K562 (cell line): ENCODE measurements at regions not wholly inside any gene's neighbourhood (a gene's known extent, or its start where the extent isn't known, plus 50 kb on each side); places are given as distances from the start of the nearest gene placed in this dataset.

Experiments used
- ATF7 ChIP-seq: fragments of 450-650 bp; IDR thresholded peaks from 2 replicates; pipeline ENCODE4 v1.7.1; 2014; ENCODE audit warnings: mild to moderate bottlenecking, moderate library complexity
- CEBPZ ChIP-seq: fragments of 150-350 bp; IDR thresholded peaks from 2 replicates; pipeline ENCODE4 v1.6.1; 2014; ENCODE audit warnings: low read depth, mild to moderate bottlenecking, low read length, borderline replicate concordance
- FOXJ3 ChIP-seq: sonication (generic); formaldehyde crosslinking; IDR thresholded peaks from 2 replicates; pipeline ENCODE4 v1.4.0; 2020; ENCODE audit warnings: mild to moderate bottlenecking, missing genetic modification reagents
- ID3 ChIP-seq, 2 experiments: fragments of 250-450 bp in 1 of 2; fragments of 450-650 bp in 1 of 2; sonication (Bioruptor Pico) in 1 of 2; IDR thresholded peaks; 2 replicates each; pipeline versions ENCODE4 v1.6.1 to v1.8.0; 2016 to 2021; ENCODE audit warnings: mild to moderate bottlenecking in 2 of 2, moderate library complexity in 2 of 2, missing compliant biosample characterization in 1 of 2, missing genetic modification characterization in 1 of 2
- IRF9 ChIP-seq: fragments of 450-650 bp; IDR thresholded peaks from 2 replicates; pipeline ENCODE4 v1.6.1; 2016; ENCODE audit warnings: missing biosample characterization, missing genetic modification characterization
- KAT2B ChIP-seq: IDR thresholded peaks from one replicate; pipeline ENCODE4 v1.6.1; 2012; ENCODE audit warnings: low read depth, mild to moderate bottlenecking, control low read depth, inconsistent platforms, low read length, moderate library complexity
- NR2F6 ChIP-seq: fragments of 450-650 bp; formaldehyde crosslinking; IDR thresholded peaks from 2 replicates; pipeline ENCODE4 v1.4.0; 2020; ENCODE audit warnings: mild to moderate bottlenecking
- U2AF2 ChIP-seq: fragments of 200-400 bp; formaldehyde crosslinking; optimal IDR thresholded peaks from 2 replicates; pipeline ENCODE3; 2017; ENCODE audit warnings: low read depth, mild to moderate bottlenecking, low read length
- ZBTB1 ChIP-seq: sonication (generic); formaldehyde crosslinking; IDR thresholded peaks from 2 replicates; pipeline ENCODE4 v1.8.1; 2023; ENCODE audit warnings: missing genetic modification reagents, low read depth, mild to moderate bottlenecking, borderline replicate concordance
- ZNF354B ChIP-seq: fragments of 250-450 bp; sonication (Bioruptor Pico); IDR thresholded peaks from 2 replicates; pipeline ENCODE4 v1.4.0; 2020
- ZNF740 ChIP-seq, 3 experiments: fragments of 200-800 bp in 1 of 3; sonication (Bioruptor generic) in 1 of 3; sonication (generic) in 1 of 3; formaldehyde crosslinking in 1 of 3; IDR thresholded peaks; 2 replicates each; pipeline versions ENCODE4 v1.6.1 to v1.8.0; 2016 to 2022; ENCODE audit warnings: mild to moderate bottlenecking in 2 of 3, missing compliant biosample characterization in 2 of 3, missing genetic modification characterization in 2 of 3, missing genetic modification reagents in 1 of 3
- ZSCAN29 ChIP-seq: fragments of 450-650 bp; IDR thresholded peaks from 2 replicates; pipeline ENCODE4 v1.6.1; 2017
- TF ChIP-seq, protein P1 (sequence below): fragments of 250-450 bp; sonication (Bioruptor Pico); IDR thresholded peaks from 2 replicates; pipeline ENCODE4 v1.5.0; 2020; ENCODE audit warnings: mild to moderate bottlenecking
- TF ChIP-seq, protein P2 (sequence below): fragments of 250-450 bp; sonication (Bioruptor Pico); IDR thresholded peaks from 2 replicates; pipeline ENCODE4 v1.4.0; 2020

DNA sequence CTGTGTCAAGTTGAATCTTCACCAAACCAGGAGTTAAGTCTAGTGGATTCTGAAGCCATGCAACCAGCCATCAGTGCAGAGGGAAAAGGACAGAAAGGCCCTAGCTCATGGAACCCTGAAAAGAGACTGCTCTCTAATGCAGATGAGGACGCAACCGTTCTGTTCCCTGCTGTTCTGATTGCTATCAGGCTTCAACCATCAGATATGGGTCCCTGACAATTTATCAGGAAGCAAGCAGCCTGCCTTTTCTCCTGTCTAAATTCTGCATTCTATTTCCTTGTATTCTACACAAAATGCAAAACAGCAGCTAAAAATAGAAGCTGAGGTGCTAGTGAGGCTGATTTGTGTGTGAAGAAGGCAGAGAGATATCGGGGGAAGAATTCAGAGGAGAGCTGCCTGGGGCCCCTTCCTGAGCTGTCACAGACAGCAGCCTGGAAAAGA is 68.4 kb upstream of the RTN4 start (continued):
- TF ChIP-seq CEBPZ, result no peak
- no peak for TF ChIP-seq KAT2B
- TF ChIP-seq ZNF354B (CRISPR knock-in tag), result no peak
- TF ChIP-seq ZBTB1 (CRISPR knock-in tag), result no peak
- TF ChIP-seq, protein P1, sequence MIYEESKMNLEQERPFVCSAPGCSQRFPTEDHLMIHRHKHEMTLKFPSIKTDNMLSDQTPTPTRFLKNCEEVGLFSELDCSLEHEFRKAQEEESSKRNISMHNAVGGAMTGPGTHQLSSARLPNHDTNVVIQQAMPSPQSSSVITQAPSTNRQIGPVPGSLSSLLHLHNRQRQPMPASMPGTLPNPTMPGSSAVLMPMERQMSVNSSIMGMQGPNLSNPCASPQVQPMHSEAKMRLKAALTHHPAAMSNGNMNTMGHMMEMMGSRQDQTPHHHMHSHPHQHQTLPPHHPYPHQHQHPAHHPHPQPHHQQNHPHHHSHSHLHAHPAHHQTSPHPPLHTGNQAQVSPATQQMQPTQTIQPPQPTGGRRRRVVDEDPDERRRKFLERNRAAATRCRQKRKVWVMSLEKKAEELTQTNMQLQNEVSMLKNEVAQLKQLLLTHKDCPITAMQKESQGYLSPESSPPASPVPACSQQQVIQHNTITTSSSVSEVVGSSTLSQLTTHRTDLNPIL (CRISPR knock-in tag), result no peak
- TF ChIP-seq ZNF740 (CRISPR knock-in tag; IDR thresholded peaks at IDR 0.05), result no peak
- no peak for TF ChIP-seq ZNF740 (tag; IDR thresholded peaks at IDR 0.05)
- no peak for TF ChIP-seq FOXJ3 (CRISPR knock-in tag)
- no peak for TF ChIP-seq NR2F6
- peak; percentile 33; the same call in 1 of the 2 replicates for TF ChIP-seq IRF9 (tag)
- TF ChIP-seq, protein P2, sequence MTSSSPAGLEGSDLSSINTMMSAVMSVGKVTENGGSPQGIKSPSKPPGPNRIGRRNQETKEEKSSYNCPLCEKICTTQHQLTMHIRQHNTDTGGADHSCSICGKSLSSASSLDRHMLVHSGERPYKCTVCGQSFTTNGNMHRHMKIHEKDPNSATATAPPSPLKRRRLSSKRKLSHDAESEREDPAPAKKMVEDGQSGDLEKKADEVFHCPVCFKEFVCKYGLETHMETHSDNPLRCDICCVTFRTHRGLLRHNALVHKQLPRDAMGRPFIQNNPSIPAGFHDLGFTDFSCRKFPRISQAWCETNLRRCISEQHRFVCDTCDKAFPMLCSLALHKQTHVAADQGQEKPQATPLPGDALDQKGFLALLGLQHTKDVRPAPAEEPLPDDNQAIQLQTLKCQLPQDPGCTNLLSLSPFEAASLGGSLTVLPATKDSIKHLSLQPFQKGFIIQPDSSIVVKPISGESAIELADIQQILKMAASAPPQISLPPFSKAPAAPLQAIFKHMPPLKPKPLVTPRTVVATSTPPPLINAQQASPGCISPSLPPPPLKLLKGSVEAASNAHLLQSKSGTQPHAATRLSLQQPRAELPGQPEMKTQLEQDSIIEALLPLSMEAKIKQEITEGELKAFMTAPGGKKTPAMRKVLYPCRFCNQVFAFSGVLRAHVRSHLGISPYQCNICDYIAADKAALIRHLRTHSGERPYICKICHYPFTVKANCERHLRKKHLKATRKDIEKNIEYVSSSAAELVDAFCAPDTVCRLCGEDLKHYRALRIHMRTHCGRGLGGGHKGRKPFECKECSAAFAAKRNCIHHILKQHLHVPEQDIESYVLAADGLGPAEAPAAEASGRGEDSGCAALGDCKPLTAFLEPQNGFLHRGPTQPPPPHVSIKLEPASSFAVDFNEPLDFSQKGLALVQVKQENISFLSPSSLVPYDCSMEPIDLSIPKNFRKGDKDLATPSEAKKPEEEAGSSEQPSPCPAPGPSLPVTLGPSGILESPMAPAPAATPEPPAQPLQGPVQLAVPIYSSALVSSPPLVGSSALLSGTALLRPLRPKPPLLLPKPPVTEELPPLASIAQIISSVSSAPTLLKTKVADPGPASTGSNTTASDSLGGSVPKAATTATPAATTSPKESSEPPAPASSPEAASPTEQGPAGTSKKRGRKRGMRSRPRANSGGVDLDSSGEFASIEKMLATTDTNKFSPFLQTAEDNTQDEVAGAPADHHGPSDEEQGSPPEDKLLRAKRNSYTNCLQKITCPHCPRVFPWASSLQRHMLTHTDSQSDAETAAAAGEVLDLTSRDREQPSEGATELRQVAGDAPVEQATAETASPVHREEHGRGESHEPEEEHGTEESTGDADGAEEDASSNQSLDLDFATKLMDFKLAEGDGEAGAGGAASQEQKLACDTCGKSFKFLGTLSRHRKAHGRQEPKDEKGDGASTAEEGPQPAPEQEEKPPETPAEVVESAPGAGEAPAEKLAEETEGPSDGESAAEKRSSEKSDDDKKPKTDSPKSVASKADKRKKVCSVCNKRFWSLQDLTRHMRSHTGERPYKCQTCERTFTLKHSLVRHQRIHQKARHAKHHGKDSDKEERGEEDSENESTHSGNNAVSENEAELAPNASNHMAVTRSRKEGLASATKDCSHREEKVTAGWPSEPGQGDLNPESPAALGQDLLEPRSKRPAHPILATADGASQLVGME, result no peak
- TF ChIP-seq U2AF2, result no peak
- peak; percentile 60 for TF ChIP-seq ATF7
- no peak for TF ChIP-seq ID3 (CRISPR knock-in tag; IDR thresholded peaks at IDR 0.05)
- TF ChIP-seq ID3 (tag; IDR thresholded peaks at IDR 0.05), result no peak
- no peak for TF ChIP-seq ZSCAN29
